ENCODE measurements at regions not wholly inside any gene's neighbourhood (a gene's known extent, or its start where the extent isn't known, plus 50 kb on each side); places are given as distances from the start of the nearest gene placed in this dataset.

GRCh38 chr6:165760803-165761185, 97.8 kb upstream of the PDE10A start:
- Histone ChIP-seq H3K9me1 (ENCODE audit: insufficient read depth, low read length) (no peaks in the 10 kb centered on the region), H3K4me2 (ENCODE audit: low read depth, low read length) (no peak overlapping the region), H4K5ac (ENCODE audit: low read depth, low read length) (no peak overlapping the region), H3K27ac (ENCODE audit: insufficient read depth, low read length) (no peak overlapping the region), H4K20me1 (ENCODE audit: insufficient read depth, low read length) (no peaks in the 10 kb centered on the region), H3K9me3 (ENCODE audit: control insufficient read depth, insufficient read depth, low read length) (peaks cover 3% of the 10 kb centered on the region; the same call in 1 of the 2 replicates), H2AK9ac (replicated peaks; ENCODE audit: low read depth, low read length, poor library complexity) (no peak overlapping the region), H2BK20ac (ENCODE audit: low read depth, low read length) (no peak overlapping the region), H3K36me3 (ENCODE audit: control insufficient read depth, insufficient read depth, low read length) (no peaks in the 10 kb centered on the region), H2AK5ac (ENCODE audit: low read depth, low read length) (no peak overlapping the region), H2AFZ (replicated peaks; ENCODE audit: low read length, poor library complexity) (no peak overlapping the region), H3K4me1 (ENCODE audit: control insufficient read depth, insufficient read depth, low read length) (no peaks in the 10 kb centered on the region), H4K91ac (ENCODE audit: insufficient read depth, low read depth, low read length) (no peak overlapping the region), H3K14ac (replicated peaks; ENCODE audit: low read depth, low read length) (no peak overlapping the region), H2BK5ac (ENCODE audit: low read depth, low read length, poor library complexity, severe bottlenecking) (no peak overlapping the region), H3K27me3 (ENCODE audit: control insufficient read depth, insufficient read depth, low read length) (no peaks in the 10 kb centered on the region), H3K18ac (ENCODE audit: low read depth, low read length) (no peak overlapping the region), H4K8ac (ENCODE audit: low read depth in 2 of 2, low read length in 2 of 2) (no peak overlapping the region), H3K4me3 (ENCODE audit: insufficient read depth, low read depth, low read length) (no peak overlapping the region), H3K56ac (ENCODE audit: extremely low read depth, insufficient read depth, low read length) (no peak overlapping the region), H3K4ac (ENCODE audit: low read depth, low read length) (no peak overlapping the region), H3K9ac (ENCODE audit: low read depth, low read length) (no peak overlapping the region), H2BK120ac (ENCODE audit: low read depth, low read length) (no peak overlapping the region), H2BK15ac (ENCODE audit: low read depth, low read length) (no peak overlapping the region), H3K23ac (ENCODE audit: low read depth, low read length) (no peak overlapping the region), H3K79me1 (ENCODE audit: low read depth in 1 of 2, low read length in 2 of 2) (no peaks in the 10 kb centered on the region)
- no peak for TF ChIP-seq RCOR1 (IDR thresholded peaks at IDR 0.05; ENCODE audit: insufficient replicate concordance, low read length)
- TF ChIP-seq RFX5 (IDR thresholded peaks at IDR 0.05; ENCODE audit: low read depth, low read length), result no peak
- no peak for TF ChIP-seq POLR2A (IDR thresholded peaks at IDR 0.05; ENCODE audit: low read depth, low read length)
- TF ChIP-seq FOS (IDR thresholded peaks at IDR 0.05; ENCODE audit: low read depth, low read length), result no peak
- no peak for TF ChIP-seq ELK1 (IDR thresholded peaks at IDR 0.05; ENCODE audit: borderline replicate concordance, low read depth, low read length)
- intact Hi-C loops (cut with micrococcal nuclease), result no loop called here
- ChIA-PET CTCF (no interaction called here), POLR2A (ENCODE audit: unreplicated experiment) (no interaction called here)
- dilution Hi-C loops (cut with HindIII; ENCODE audit: low sequenced_read_pairs, unreplicated experiment), result no loop called here
- in situ Hi-C loops (cut with MboI; ENCODE audit: low sequenced_read_pairs), result no loop called here
- no TSS peak for BruUV-seq (replicated peaks)
- no peak for ATAC-seq (ENCODE audit: low read depth)
- DNase-seq, result no peak
- no CpG with 5 or more reads among the region's 8 CpGs for WGBS, 2 experiments (ENCODE audit: extremely low coverage in 2 of 2, insufficient read length in 1 of 2)
